Ovary (tissue), 3 donors: ENCODE measurements at regions not wholly inside any gene's neighbourhood (a gene's known extent, or its start where the extent isn't known, plus 50 kb on each side); places are given as distances from the start of the nearest gene placed in this dataset.

Experiments
- CTCF ChIP-seq, 3 donors: fragments of 450-650 bp in 2 of 3; fragments of 200-600 bp in 1 of 3; IDR thresholded peaks; one replicate each; pipeline versions ENCODE4 v1.5.1 to v1.8.0; 2016 to 2022; ENCODE audit warnings: antibody characterized with exemption in 3 of 3, mild to moderate bottlenecking in 1 of 3
- EP300 ChIP-seq: sonication (generic); formaldehyde crosslinking; IDR thresholded peaks from one replicate; pipeline ENCODE4 v1.6.1; 2017; ENCODE audit warnings: antibody characterized with exemption
- POLR2A ChIP-seq: fragments of 450-650 bp; IDR thresholded peaks from one replicate; pipeline ENCODE4 v1.6.1; 2017; ENCODE audit warnings: antibody characterized with exemption, mild to moderate bottlenecking, moderate library complexity
- donor health status: DM: no; HTN: no; CAD: no.

- TF ChIP-seq CTCF (IDR thresholded peaks at IDR 0.05): no peak
- no peak for TF ChIP-seq EP300
- TF ChIP-seq POLR2A: no peak
Measured at GRCh38 chr13:83215627-83216026, 666.6 kb downstream of the SLITRK1 start.
